Right cardiac atrium (tissue), 5 donors: ENCODE measurements at regions not wholly inside any gene's neighbourhood (a gene's known extent, or its start where the extent isn't known, plus 50 kb on each side); places are given as distances from the start of the nearest gene placed in this dataset.
"Not testable (repeated sequence)": the region's sequence is repeated elsewhere in the genome, so short reads cannot be mapped to it uniquely, and the experiment has no call there.

Experiments used
- ATAC-seq, 2 donors: fragments of 200-7000 bp; cut with Tn5 transposase; one replicate each; pipeline versions ENCODE4 v1.8.0 to v1.9.1; 2020; ENCODE audit warnings: moderate library complexity in 2 of 2, mild to moderate bottlenecking in 1 of 2
- DNase-seq, 3 donors: peaks; one replicate each; pipeline ENCODE4 v3.0.0-alpha.2; 2020
- H3K27ac ChIP-seq: one replicate; pipeline ENCODE4 v1.5.1; 2013; ENCODE audit warnings: mild to moderate bottlenecking, low read length, control low read depth, moderate library complexity
- H3K27me3 ChIP-seq: one replicate; pipeline ENCODE4 v1.6.1; 2013; ENCODE audit not compliant: control insufficient read depth, insufficient read depth
- H3K4me1 ChIP-seq: one replicate; pipeline ENCODE4 v1.6.1; 2013; ENCODE audit warnings: low read length; ENCODE audit not compliant: control insufficient read depth, insufficient read depth
- H3K4me3 ChIP-seq: one replicate; pipeline ENCODE4 v1.5.1; 2013; ENCODE audit warnings: low read length, control low read depth
- H3K9me3 ChIP-seq: one replicate; pipeline ENCODE4 v1.6.1; 2013; ENCODE audit warnings: low read length; ENCODE audit not compliant: control insufficient read depth
- WGBS: extraction: QIAGEN DNeasy Blood & Tissue Kit; methylation state at CpG from one replicate; pipeline ENCODE4 v1.1.7; 2013; 5-methylcytosine and 5-hydroxymethylcytosine counted together
- intact Hi-C, 4 donors: fragments of 100-400 bp; cut with DNase I; formaldehyde crosslinking; loops; one replicate each; pipeline versions ENCODE4 v1.11.0 to v1.14.0; 2022 to 2023
- donor health status: healthy with polysubstance abuse.
- donor health status: DM: no; HTN: yes; CAD: no.
- donor health status: DM: no; HTN: no; CAD: no.
- donor health status: DM: no; HTN: yes; CAD: no; lungs with severe emphysema.
- donor health status: DM: yes; HTN: yes; CAD: no.

DNA sequence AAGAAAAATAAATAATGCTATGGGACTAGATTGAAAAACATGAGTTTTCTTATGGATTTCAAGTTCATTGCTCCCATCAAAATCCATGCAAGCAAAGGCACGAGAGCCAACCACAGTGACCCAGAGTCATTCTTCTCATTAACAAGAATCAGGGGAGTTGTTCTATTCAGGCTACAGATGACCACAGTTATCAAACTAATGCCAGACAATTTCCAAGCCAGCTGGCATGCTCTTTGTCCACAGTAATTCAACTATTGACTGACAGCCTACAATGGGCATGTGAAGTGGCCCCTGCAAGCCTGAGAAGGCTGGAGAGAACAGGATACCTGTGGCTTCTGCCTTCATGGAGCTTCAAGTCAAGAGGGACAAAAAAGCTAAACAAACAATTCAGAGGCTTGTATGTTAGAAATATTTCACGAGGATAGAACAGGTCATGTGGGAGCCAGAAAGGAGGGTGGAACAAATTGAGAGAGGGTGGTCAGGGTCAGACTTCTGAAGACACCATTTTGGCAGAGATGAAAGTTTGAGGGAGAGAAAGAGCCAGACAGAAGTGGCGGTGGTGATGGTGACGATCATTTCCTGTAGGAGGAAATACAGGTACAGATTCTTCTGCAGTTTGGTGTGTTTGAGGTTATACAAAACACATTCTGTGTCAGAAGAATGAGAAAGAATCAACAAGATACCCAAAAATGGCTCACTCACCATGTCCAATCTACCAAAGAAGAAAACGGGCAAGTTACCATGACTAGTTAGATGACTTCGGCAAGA, 732.4 kb downstream of the RNF144A start:
- DNase-seq, result no peak
- 82% methylated on average over 6 of the region's 6 CpGs for WGBS
- no peaks in the 10 kb centered on the region for H3K4me1 ChIP-seq
- no peaks in the 10 kb centered on the region for H3K9me3 ChIP-seq
- no peak overlapping the region for H3K27ac ChIP-seq
- intact Hi-C loops, result no loop called here
- ATAC-seq, result no peak
- H3K4me3 ChIP-seq, result no peak overlapping the region
- H3K27me3 ChIP-seq, result no peaks in the 10 kb centered on the region

DNA sequence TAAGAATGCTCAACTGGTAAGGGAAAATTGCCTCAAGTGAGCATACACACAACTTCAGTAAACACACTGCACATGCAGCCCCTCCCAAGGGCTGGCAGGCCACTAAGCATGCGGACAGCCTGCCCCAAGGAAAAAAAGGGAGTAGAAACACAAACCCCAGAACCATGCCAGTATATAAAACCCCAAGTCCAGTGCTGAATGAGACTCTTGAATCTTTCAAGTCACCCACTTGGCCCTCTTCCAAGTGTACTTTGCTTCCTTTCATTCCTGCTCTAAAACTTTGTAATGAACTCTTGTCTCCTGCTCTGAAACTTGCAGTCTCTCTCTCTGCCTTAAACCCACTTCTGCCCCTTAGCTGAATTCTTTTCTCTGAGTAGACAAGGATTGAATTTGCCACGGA, 736.4 kb downstream of the RNF144A start:
- no peaks in the 10 kb centered on the region for H3K9me3 ChIP-seq
- no peaks in the 10 kb centered on the region for H3K27me3 ChIP-seq
- ATAC-seq (no peak), DNase-seq (no peak)
- no peak overlapping the region for H3K27ac ChIP-seq
- WGBS, result 89% methylated on average over 2 of the region's 2 CpGs
- H3K4me3 ChIP-seq, result no peak overlapping the region
- H3K4me1 ChIP-seq, result no peaks in the 10 kb centered on the region
- intact Hi-C loops, result no loop called here

DNA sequence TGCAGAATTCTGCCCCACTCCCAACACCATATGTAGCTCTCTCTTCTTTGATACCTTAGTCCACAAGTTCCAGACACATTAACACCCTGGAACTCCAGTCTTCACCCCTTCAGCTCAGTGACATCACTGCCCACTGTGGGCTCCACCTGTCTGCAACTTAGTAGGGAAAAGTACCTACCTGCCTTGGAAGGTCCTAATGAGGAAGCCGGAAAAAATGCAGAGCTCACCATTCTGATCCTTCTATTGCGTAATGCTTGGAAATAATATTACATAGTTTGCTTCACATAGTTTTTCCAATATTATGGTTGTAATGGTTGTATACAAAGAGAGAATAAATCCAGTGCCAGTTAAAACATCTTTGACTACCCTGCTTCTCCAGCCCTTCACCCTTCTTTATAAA, 738.4 kb downstream of the RNF144A start:
- DNase-seq (no peak), ATAC-seq (no peak)
- no peaks in the 10 kb centered on the region for H3K9me3 ChIP-seq
- H3K4me1 ChIP-seq, result no peaks in the 10 kb centered on the region
- H3K27me3 ChIP-seq, result no peaks in the 10 kb centered on the region
- WGBS, result 97% methylated on average over 2 of the region's 2 CpGs
- no peak overlapping the region for H3K27ac ChIP-seq
- intact Hi-C loops, result no loop called here
- no peak overlapping the region for H3K4me3 ChIP-seq

DNA sequence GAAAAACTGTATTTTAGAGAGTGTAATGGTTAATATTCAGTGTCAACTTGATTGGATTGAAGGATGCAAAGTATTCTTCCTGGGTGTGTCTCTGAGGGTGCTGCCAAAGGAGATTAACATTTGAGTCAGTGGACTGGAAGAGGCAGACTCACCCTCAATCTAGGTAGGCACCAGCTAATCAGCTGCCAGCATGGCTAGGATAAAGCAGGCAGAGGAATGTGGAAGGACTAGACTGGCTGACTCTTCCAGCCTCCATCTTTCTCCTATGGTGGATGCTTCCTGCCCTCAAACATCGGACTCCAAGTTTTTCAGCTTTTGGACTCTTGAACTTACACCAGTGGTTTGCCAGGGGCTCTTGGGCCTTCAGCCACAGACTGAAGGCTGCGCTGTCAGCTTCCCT, 740.3 kb downstream of the RNF144A start:
- 95% methylated on average over 2 of the region's 2 CpGs for WGBS
- intact Hi-C loops, H3K4me1 ChIP-seq, ATAC-seq, DNase-seq, H3K27ac ChIP-seq, H3K27me3 ChIP-seq, H3K4me3 ChIP-seq, H3K9me3 ChIP-seq: not testable (repeated sequence)

DNA sequence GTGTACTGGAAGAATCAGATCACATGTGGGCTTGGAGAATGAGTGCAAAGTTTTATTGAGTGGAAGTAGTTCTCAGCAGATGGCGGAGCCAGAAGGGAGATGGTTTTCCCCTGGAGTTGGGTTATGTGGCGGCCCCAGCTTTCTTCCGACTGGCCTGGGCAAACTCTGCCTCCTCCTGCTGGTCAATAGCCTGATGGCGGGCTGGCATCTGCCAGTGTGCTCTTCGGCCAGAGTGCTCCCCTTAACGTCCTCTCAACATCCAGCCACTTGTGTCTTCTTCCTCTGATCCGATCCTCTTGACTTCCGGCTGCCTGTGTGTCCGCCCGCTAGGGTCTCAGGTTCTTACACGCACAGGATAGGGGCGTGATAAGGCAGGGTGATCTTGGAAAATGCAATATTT, 741.3 kb downstream of the RNF144A start:
- no peak overlapping the region for H3K27ac ChIP-seq
- WGBS, result 95% methylated on average over 12 of the region's 12 CpGs
- ATAC-seq (no peak), DNase-seq (no peak)
- intact Hi-C loops, result no loop called here
- H3K4me1 ChIP-seq, result no peaks in the 10 kb centered on the region
- H3K27me3 ChIP-seq, result no peaks in the 10 kb centered on the region
- no peaks in the 10 kb centered on the region for H3K9me3 ChIP-seq
- H3K4me3 ChIP-seq, result no peak overlapping the region

DNA sequence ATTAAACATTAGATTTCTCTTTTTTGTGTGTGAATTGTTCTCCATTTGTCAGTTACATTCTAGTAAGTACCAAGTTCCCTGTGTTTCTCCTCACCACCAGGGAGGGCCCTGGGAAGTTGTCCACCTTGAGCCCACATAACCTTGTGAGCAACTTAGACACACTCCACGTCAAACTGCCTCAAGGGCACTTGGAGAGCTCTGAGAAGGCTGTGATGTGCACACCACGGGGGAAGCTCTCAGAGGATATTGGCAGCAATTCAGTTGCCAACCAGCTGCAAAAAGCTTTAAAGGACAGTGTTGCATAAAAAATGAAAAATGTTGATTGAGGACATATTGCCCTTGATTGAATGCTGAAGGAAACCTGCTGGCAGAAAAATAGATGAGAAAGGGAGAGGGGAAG, 743.6 kb downstream of the RNF144A start:
- H3K4me3 ChIP-seq, result no peak overlapping the region
- intact Hi-C loops, result no loop called here
- DNase-seq (no peak), ATAC-seq (no peak)
- H3K27me3 ChIP-seq, result no peaks in the 10 kb centered on the region
- no peaks in the 10 kb centered on the region for H3K4me1 ChIP-seq
- H3K27ac ChIP-seq, result no peak overlapping the region
- WGBS, result 41% methylated on average over 2 of the region's 2 CpGs
- H3K9me3 ChIP-seq, result no peaks in the 10 kb centered on the region

DNA sequence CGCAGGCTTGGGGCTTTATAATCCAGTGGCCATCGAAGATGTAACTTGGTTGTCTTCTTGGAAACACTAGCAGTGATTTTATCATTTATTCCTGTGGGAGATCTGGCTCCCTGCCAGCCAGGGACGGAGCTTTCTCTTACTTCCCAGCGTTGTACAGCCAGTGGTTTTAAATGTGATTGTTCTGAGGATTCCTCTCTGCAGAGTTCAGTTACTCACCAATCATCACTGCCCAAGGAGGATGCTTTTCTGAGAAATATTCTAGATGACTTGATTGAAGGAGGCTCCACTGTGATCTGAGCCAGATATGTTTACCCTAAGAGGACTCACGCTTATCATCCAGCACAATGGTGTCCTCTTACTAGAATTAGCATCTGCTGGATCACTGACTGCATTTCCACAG, 744.3 kb downstream of the RNF144A start:
- DNase-seq, result no peak
- ATAC-seq, result no peak
- H3K27ac ChIP-seq, result no peak overlapping the region
- WGBS, result 50% methylated on average over 5 of the region's 5 CpGs
- H3K4me3 ChIP-seq, result no peak overlapping the region
- no peaks in the 10 kb centered on the region for H3K27me3 ChIP-seq
- H3K9me3 ChIP-seq, result no peaks in the 10 kb centered on the region
- H3K4me1 ChIP-seq, result no peaks in the 10 kb centered on the region
- intact Hi-C loops, result no loop called here

DNA sequence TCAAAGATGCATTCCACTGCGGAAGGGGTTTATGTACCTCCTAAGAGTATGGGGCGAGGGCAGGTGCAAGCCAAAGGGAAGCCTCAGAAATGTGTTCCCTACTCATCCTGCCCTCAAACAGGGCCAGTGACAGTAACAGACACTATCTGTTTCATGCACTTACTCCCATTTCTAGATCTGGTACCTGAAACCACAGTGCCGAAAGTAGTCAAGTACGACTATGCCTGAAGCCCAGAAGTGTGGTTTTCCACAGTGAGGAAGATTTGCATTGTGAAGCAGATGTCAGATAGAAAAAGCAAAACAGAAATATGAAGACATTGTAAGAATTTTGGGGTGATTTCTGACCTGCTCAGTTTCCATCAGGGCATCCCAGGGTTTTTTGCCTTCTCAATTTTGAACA, 748.7 kb downstream of the RNF144A start:
- Histone ChIP-seq H3K4me3 (no peak overlapping the region), H3K9me3 (no peaks in the 10 kb centered on the region), H3K4me1 (no peaks in the 10 kb centered on the region), H3K27me3 (no peaks in the 10 kb centered on the region), H3K27ac (no peak overlapping the region)
- no peak for ATAC-seq
- intact Hi-C loops, result no loop called here
- no peak for DNase-seq
- WGBS, result 97% methylated on average over 4 of the region's 4 CpGs

DNA sequence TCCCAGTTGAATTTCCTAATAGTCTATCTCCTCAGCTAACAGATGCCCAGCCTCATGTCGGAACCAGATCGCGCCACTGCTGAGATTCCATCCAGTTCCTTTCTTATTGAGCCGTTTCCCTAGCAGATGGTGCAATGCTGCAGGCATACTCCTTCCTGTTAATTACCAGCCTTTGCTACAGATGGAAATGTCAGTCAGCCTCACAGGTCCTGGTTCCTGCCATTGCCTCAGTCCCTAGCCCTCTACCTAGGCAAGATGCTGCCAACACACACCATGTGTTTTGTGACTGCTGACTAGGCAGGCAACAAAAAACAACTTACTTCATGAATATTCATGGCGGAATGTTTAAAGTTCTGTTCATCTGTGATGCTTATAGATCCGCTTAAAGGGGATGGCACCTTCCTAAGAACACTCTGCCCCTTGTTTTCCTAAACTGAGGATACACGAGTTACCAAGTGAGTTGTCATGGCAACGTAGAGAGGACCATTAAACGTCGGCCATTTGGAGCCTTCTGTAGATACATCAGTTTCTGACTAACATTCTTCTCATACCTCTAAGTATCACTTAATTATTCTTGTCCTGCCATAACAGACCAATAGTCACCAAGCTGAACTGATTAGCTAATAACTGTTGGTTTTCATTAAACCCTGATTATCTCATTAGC, 749.5 kb downstream of the RNF144A start:
- no peak for DNase-seq
- WGBS, result 81% methylated on average over 10 of the region's 10 CpGs
- Histone ChIP-seq H3K27me3 (no peaks in the 10 kb centered on the region), H3K9me3 (no peaks in the 10 kb centered on the region), H3K4me1 (peaks cover 4% of the 10 kb centered on the region), H3K4me3 (no peak overlapping the region), H3K27ac (no peak overlapping the region)
- ATAC-seq, result no peak
- intact Hi-C loops, result no loop called here

DNA sequence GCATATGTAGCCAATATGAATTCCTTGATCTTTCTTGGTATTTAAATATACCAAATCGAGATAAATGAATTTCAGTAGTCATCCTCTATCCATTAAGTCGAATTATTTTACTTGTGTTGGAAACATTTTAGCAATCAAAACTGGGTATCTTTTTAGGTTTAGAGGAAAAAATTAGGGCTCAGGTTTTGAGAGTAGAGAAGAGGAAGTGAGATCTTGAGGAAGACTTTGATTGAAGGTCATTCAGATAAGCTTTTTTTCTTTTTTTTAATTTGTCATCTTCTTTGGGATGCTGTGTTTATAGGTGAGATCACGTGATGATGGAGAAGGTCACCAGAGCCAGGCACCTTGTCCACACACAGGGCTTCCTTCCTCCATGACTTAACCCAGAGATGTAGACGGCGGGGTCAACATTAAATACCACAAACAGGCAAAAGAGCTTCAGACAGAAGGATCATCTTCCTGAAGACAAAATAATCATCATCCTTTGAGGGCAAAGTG, 750.1 kb downstream of the RNF144A start:
- no peak for ATAC-seq
- Histone ChIP-seq H3K4me1 (peaks cover 4% of the 10 kb centered on the region), H3K27ac (no peak overlapping the region), H3K4me3 (no peak overlapping the region), H3K27me3 (no peaks in the 10 kb centered on the region), H3K9me3 (no peaks in the 10 kb centered on the region)
- 92% methylated on average over 5 of the region's 5 CpGs for WGBS
- DNase-seq, result no peak
- intact Hi-C loops, result no loop called here

DNA sequence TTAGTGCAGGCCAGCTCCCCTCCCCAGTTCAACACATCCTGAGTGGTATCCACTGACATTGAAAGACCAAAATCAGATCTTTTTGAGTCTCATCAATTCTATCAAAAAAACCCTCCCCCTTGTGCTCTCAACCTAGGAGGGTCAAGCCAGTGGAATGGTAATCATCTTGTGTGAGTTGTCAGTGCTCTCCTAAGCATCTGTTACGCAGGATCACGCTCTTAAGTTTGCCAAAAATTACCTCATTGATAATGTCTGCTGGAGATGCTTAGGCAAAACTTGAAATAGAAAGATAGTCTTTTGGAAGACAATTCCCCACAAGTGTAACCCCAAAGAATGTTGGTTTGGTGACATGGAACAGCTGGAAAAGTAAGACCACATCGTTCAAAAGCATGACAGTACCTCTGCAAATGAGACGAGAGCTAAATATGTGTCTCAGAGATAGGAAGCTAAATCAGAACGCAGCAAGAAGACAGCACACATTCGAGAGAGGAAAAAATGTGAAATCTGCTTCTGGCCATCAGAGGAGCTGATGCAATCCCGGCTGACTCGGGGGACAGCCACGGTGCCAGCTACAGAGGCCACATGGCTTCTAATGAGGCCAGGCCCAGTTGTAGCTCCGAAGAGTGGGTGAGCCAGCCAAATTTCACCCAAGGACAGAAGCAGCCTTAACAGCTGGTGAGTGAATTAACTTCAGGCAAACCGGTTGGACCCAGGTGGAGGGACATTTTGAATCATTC, 753.9 kb downstream of the RNF144A start:
- Histone ChIP-seq H3K27me3 (no peaks in the 10 kb centered on the region), H3K4me1 (peaks cover 4% of the 10 kb centered on the region), H3K4me3 (no peak overlapping the region), H3K9me3 (no peaks in the 10 kb centered on the region), H3K27ac (no peak overlapping the region)
- WGBS, result 37% methylated on average over 11 of the region's 11 CpGs
- ATAC-seq, result peak; percentile 94
- peak; percentile 83 to 91 (median 86) for DNase-seq
- intact Hi-C loops, result no loop called here
